GM21515 (cell line): ENCODE measurements at regions not wholly inside any gene's neighbourhood (a gene's known extent, or its start where the extent isn't known, plus 50 kb on each side); places are given as distances from the start of the nearest gene placed in this dataset.

ENCODE experiments used
- ATAC-seq: cut with Tn5 transposase; IDR thresholded peaks from one replicate; pipeline ENCODE4 v1.9.1; 2021; ENCODE audit not compliant: unreplicated experiment

- ATAC-seq, result no peak
Measured at GRCh38 chr5:113792806-113793205, 279.3 kb downstream of the YTHDC2 start.

GRCh38 chr5:113794981-113795380, 281.5 kb downstream of the YTHDC2 start:
- ATAC-seq, result no peak

- ATAC-seq, result no peak
Measured at GRCh38 chr5:113800686-113801085, 287.2 kb downstream of the YTHDC2 start.

GRCh38 chr5:113804264-113804663, 290.8 kb downstream of the YTHDC2 start:
- ATAC-seq, result no peak

- no peak for ATAC-seq
Measured at GRCh38 chr5:113804943-113805342, 291.4 kb downstream of the YTHDC2 start.

- ATAC-seq, result no peak
Measured at GRCh38 chr5:113806250-113806649, 292.8 kb downstream of the YTHDC2 start.

- no peak for ATAC-seq
Measured at GRCh38 chr5:113806904-113807303, 293.4 kb downstream of the YTHDC2 start.

GRCh38 chr5:113807427-113807991, 294.0 kb downstream of the YTHDC2 start:
- no peak for ATAC-seq

- no peak for ATAC-seq
Measured at GRCh38 chr5:113808956-113809355, 295.5 kb downstream of the YTHDC2 start.

- ATAC-seq, result no peak
Measured at GRCh38 chr5:113809626-113810025, 296.1 kb downstream of the YTHDC2 start.

GRCh38 chr5:113813466-113813865, 300.0 kb downstream of the YTHDC2 start:
- ATAC-seq, result no peak

GRCh38 chr5:113817683-113818082, 304.2 kb downstream of the YTHDC2 start:
- no peak for ATAC-seq

- ATAC-seq, result no peak
Measured at GRCh38 chr5:113823696-113824095, 310.2 kb downstream of the YTHDC2 start.

- no peak for ATAC-seq
Measured at GRCh38 chr5:113824307-113824706, 310.8 kb downstream of the YTHDC2 start.

- no peak for ATAC-seq
Measured at GRCh38 chr5:113825176-113825575, 311.7 kb downstream of the YTHDC2 start.

- no peak for ATAC-seq
Measured at GRCh38 chr5:113846941-113847340, 333.4 kb downstream of the YTHDC2 start.

GRCh38 chr5:113864437-113864836, 350.9 kb downstream of the YTHDC2 start:
- ATAC-seq, result no peak

GRCh38 chr5:113866763-113867162, 353.3 kb downstream of the YTHDC2 start:
- no peak for ATAC-seq

GRCh38 chr5:113869611-113870010, 356.1 kb downstream of the YTHDC2 start:
- no peak for ATAC-seq

- no peak for ATAC-seq
Measured at GRCh38 chr5:113871972-113872371, 358.5 kb downstream of the YTHDC2 start.

GRCh38 chr5:113875096-113875495, 361.6 kb downstream of the YTHDC2 start:
- ATAC-seq, result no peak

- ATAC-seq, result no peak
Measured at GRCh38 chr5:113891491-113891890, 378.0 kb downstream of the YTHDC2 start.

GRCh38 chr5:113896789-113897188, 383.3 kb downstream of the YTHDC2 start:
- no peak for ATAC-seq
